Gastrocnemius medialis (tissue), 4 donors: ENCODE measurements at regions not wholly inside any gene's neighbourhood (a gene's known extent, or its start where the extent isn't known, plus 50 kb on each side); places are given as distances from the start of the nearest gene placed in this dataset.

Experiments
- ATAC-seq, 2 donors: fragments of 150-250 bp; one replicate each; pipeline ENCODE4 v1.9.1; 2016
- DNase-seq, 2 donors: peaks; one replicate each; pipeline ENCODE4 v3.0.0-alpha.2; 2019
- H3K27ac ChIP-seq, 4 donors: fragments of 200-600 bp; sonication (generic); 1 replicate in 1 of 4; 2 replicates in 3 of 4; pipeline ENCODE4 v1.5.1; 2016 to 2018; ENCODE audit warnings: mild to moderate bottlenecking in 2 of 4, moderate library complexity in 1 of 4
- H3K27me3 ChIP-seq, 3 donors: fragments of 200-600 bp; sonication (generic) in 2 of 3; 1 replicate in 1 of 3; 2 replicates in 2 of 3; pipeline versions ENCODE4 v1.5.1 to v1.6.0; 2016 to 2019; ENCODE audit warnings: mild to moderate bottlenecking in 1 of 3, moderate library complexity in 1 of 3
- H3K36me3 ChIP-seq, 2 donors: fragments of 200-600 bp; sonication (generic) in 1 of 2; one replicate each; pipeline ENCODE4 v1.5.1; 2017 to 2018
- H3K4me1 ChIP-seq, 2 donors: fragments of 200-600 bp; sonication (generic) in 1 of 2; one replicate each; pipeline ENCODE4 v1.5.1; 2016 to 2017; ENCODE audit warnings: mild to moderate bottlenecking in 2 of 2
- H3K4me3 ChIP-seq, 4 donors: fragments of 200-600 bp; sonication (generic) in 3 of 4; 1 replicate in 1 of 4; 2 replicates in 3 of 4; pipeline ENCODE4 v1.5.1; 2016 to 2019; ENCODE audit warnings: mild to moderate bottlenecking in 2 of 4
- H3K9me3 ChIP-seq, 3 donors: fragments of 200-600 bp; sonication (generic) in 2 of 3; 1 replicate in 1 of 3; 2 replicates in 2 of 3; pipeline ENCODE4 v1.5.1; 2016 to 2019
- CTCF ChIP-seq, 5 experiments: fragments of 450-650 bp in 3 of 5; fragments of 200-600 bp in 2 of 5; sonication (generic) in 2 of 5; IDR thresholded peaks in 4 of 5; conservative IDR thresholded peaks in 1 of 5; 1 replicate in 4 of 5; 2 replicates in 1 of 5; pipeline ENCODE4 v1.5.1; 2016 to 2019; ENCODE audit warnings: antibody characterized with exemption in 5 of 5, mild to moderate bottlenecking in 3 of 5, moderate library complexity in 3 of 5
- POLR2A ChIP-seq, 2 donors: fragments of 450-650 bp; IDR thresholded peaks; one replicate each; pipeline ENCODE4 v1.6.1; 2017; ENCODE audit warnings: antibody characterized with exemption in 2 of 2, mild to moderate bottlenecking in 2 of 2, moderate library complexity in 2 of 2
- in situ Hi-C, 4 donors: fragments of 200-750 bp; cut with MboI; loops; one replicate each; pipeline versions ENCODE4 v1.15.0 to v1.8.0; 2017; ENCODE audit warnings: low sequenced_read_pairs in 4 of 4
- intact Hi-C: fragments of 100-400 bp; cut with DNase I; formaldehyde crosslinking; loops from one replicate; pipeline ENCODE4 v1.15.1; 2023; ENCODE audit warnings: low total_unique reads

GRCh38 chr14:86798330-86798729, 1194.7 kb downstream of the GALC start:
- in situ Hi-C loops: no loop called here
- Histone ChIP-seq H3K9me3 (no peaks in the 10 kb centered on the region), H3K27me3 (no peaks in the 10 kb centered on the region), H3K27ac (no peak overlapping the region), H3K4me1 (no peaks in the 10 kb centered on the region), H3K4me3 (no peak overlapping the region), H3K36me3 (no peaks in the 10 kb centered on the region)
- intact Hi-C loops: no loop called here
- ATAC-seq (no peak), DNase-seq (no peak)
- TF ChIP-seq POLR2A (IDR thresholded peaks at IDR 0.05) (no peak), CTCF (IDR thresholded peaks at IDR 0.05 in 4 of 5, conservative IDR thresholded peaks at IDR 0.05 in 1 of 5) (no peak)

- no peak for DNase-seq
- intact Hi-C loops (no loop called here), in situ Hi-C loops (no loop called here)
- Histone ChIP-seq H3K36me3 (no peaks in the 10 kb centered on the region), H3K4me1 (no peaks in the 10 kb centered on the region), H3K4me3 (no peak overlapping the region), H3K27ac (no peak overlapping the region), H3K27me3 (no peaks in the 10 kb centered on the region), H3K9me3 (no peaks in the 10 kb centered on the region)
- no peak for ATAC-seq
- no peak for TF ChIP-seq CTCF (IDR thresholded peaks at IDR 0.05 in 4 of 5, conservative IDR thresholded peaks at IDR 0.05 in 1 of 5)
- TF ChIP-seq POLR2A (IDR thresholded peaks at IDR 0.05): no peak
Observed at GRCh38 chr14:86797075-86797351, 1196.0 kb downstream of the GALC start.

GRCh38 chr14:86796221-86797074, 1196.5 kb downstream of the GALC start:
- Histone ChIP-seq H3K4me1 (no peaks in the 10 kb centered on the region), H3K4me3 (no peak overlapping the region), H3K27ac (no peak overlapping the region), H3K9me3 (no peaks in the 10 kb centered on the region), H3K27me3 (no peaks in the 10 kb centered on the region), H3K36me3 (no peaks in the 10 kb centered on the region)
- intact Hi-C loops (no loop called here), in situ Hi-C loops (no loop called here)
- DNase-seq (no peak), ATAC-seq (no peak)
- TF ChIP-seq POLR2A (IDR thresholded peaks at IDR 0.05) (no peak), CTCF (IDR thresholded peaks at IDR 0.05 in 4 of 5, conservative IDR thresholded peaks at IDR 0.05 in 1 of 5) (no peak)

- intact Hi-C loops: no loop called here
- H3K27ac ChIP-seq: no peak overlapping the region
- no peaks in the 10 kb centered on the region for H3K4me1 ChIP-seq
- in situ Hi-C loops: no loop called here
- no peak for DNase-seq
- no peak for TF ChIP-seq CTCF (IDR thresholded peaks at IDR 0.05 in 4 of 5, conservative IDR thresholded peaks at IDR 0.05 in 1 of 5)
- no peak for TF ChIP-seq POLR2A (IDR thresholded peaks at IDR 0.05)
- no peaks in the 10 kb centered on the region for H3K9me3 ChIP-seq
- no peak for ATAC-seq
- H3K27me3 ChIP-seq: no peaks in the 10 kb centered on the region
- H3K4me3 ChIP-seq: no peak overlapping the region
- H3K36me3 ChIP-seq: no peaks in the 10 kb centered on the region
Observed at GRCh38 chr14:86794689-86795088, 1198.3 kb downstream of the GALC start.
